HepG2 (cell line): ENCODE measurements at regions not wholly inside any gene's neighbourhood (a gene's known extent, or its start where the extent isn't known, plus 50 kb on each side); places are given as distances from the start of the nearest gene placed in this dataset.

Experiments used
- ATAC-seq: fragments of 200-7000 bp; cut with Tn5 transposase; 3 replicates; pipeline ENCODE4 v1.9.1; 2020; ENCODE audit warnings: mild to moderate bottlenecking, moderate library complexity
- BruUV-seq: library from RNA; stranded (reverse); fragments of 400-500 nt; replicated peaks from 2 replicates; lab custom pipeline; 2021; lab: Mats Ljungman, UMichigan
- CTCF ChIA-PET: fragments of 300-600 bp; formaldehyde crosslinking; extraction: SDS; loops from one replicate; lab custom pipeline; 2021; ENCODE audit warnings: low total read pairs, inconsistent platforms, low intra/inter-chr PET ratio; lab: Yijun Ruan, JAX
- POLR2A ChIA-PET: fragments of 350-600 bp; sonication (Branson Sonifier 250); formaldehyde crosslinking; loops from one replicate; lab custom pipeline; 2020; ENCODE audit warnings: antibody characterized with exemption, inconsistent platforms; lab: Yijun Ruan, JAX
- DNase-seq: peaks from one replicate; pipeline ENCODE4 v3.0.0-alpha.2; 2015; ENCODE audit warnings: low spot score
- FAIRE-seq: peaks from 3 replicates; lab custom pipeline; 2011; peaks lifted over from hg19 to GRCh38; lab: Jason Lieb, UNC
- H2AFZ ChIP-seq: one replicate; pipeline ENCODE4 v1.6.1; 2011; ENCODE audit warnings: low read length, inconsistent platforms
- H3K27ac ChIP-seq: fragments of 300-600 bp; 3 replicates; pipeline ENCODE4 v1.8.0; 2011; ENCODE audit warnings: mixed run types, mild to moderate bottlenecking, mixed read lengths, low read length, inconsistent platforms; ENCODE audit not compliant: insufficient read depth; ENCODE audit errors: extremely low read length
- H3K27me3 ChIP-seq, 2 experiments: fragments of 200-600 bp in 1 of 2; 2 replicates in 1 of 2; 3 replicates in 1 of 2; pipeline versions ENCODE4 v1.6.0 to v1.8.0; 2011; ENCODE audit warnings: low read length in 2 of 2, mild to moderate bottlenecking in 2 of 2, moderate library complexity in 2 of 2, inconsistent platforms in 1 of 2; ENCODE audit not compliant: insufficient read depth in 2 of 2, control insufficient read depth in 1 of 2
- H3K36me3 ChIP-seq, 2 experiments: fragments of 200-600 bp in 1 of 2; replicated peaks in 1 of 2; 2 replicates in 1 of 2; 3 replicates in 1 of 2; pipeline versions ENCODE4 v1.5.1 to v1.8.0; 2011; ENCODE audit warnings: low read length in 2 of 2, inconsistent platforms in 1 of 2; ENCODE audit not compliant: insufficient read depth in 2 of 2, control insufficient read depth in 1 of 2
- H3K4me1 ChIP-seq: 2 replicates; pipeline ENCODE4 v1.5.1; 2012; ENCODE audit warnings: low read length, inconsistent platforms; ENCODE audit not compliant: insufficient read depth
- H3K4me2 ChIP-seq: 2 replicates; pipeline ENCODE4 v1.6.0; 2011; ENCODE audit warnings: low read depth, low read length, inconsistent platforms
- H3K4me3 ChIP-seq, 3 experiments: fragments of 200-600 bp in 1 of 3; sonication (generic), shearing (Covaris generic) in 1 of 3; replicated peaks in 1 of 3; 2 replicates each; pipeline ENCODE4 v1.5.1; 2011 to 2016; ENCODE audit warnings: low read length in 3 of 3, inconsistent platforms in 2 of 3, low read depth in 2 of 3, mild to moderate bottlenecking in 2 of 3, control low read depth in 1 of 3, mixed read lengths in 1 of 3; ENCODE audit not compliant: insufficient read depth in 1 of 3
- H3K79me2 ChIP-seq: one replicate; pipeline ENCODE4 v1.6.1; 2011; ENCODE audit warnings: low read length, inconsistent platforms; ENCODE audit not compliant: insufficient read depth
- H3K9ac ChIP-seq: 2 replicates; pipeline ENCODE4 v1.6.0; 2011; ENCODE audit warnings: mild to moderate bottlenecking, low read depth, low read length, inconsistent platforms; ENCODE audit not compliant: insufficient read depth
- H3K9me3 ChIP-seq: 2 replicates; pipeline ENCODE4 v1.5.1; 2012; ENCODE audit warnings: mild to moderate bottlenecking, low read length
- H4K20me1 ChIP-seq: 2 replicates; pipeline ENCODE4 v1.6.0; 2011; ENCODE audit warnings: inconsistent platforms, mild to moderate bottlenecking, low read length, moderate library complexity; ENCODE audit not compliant: insufficient read depth
- ARHGAP35 ChIP-seq: sonication (generic); formaldehyde crosslinking; IDR thresholded peaks from 2 replicates; pipeline ENCODE4 v1.9.0; 2022; ENCODE audit warnings: mild to moderate bottlenecking, inconsistent platforms, moderate library complexity, missing genetic modification reagents, borderline replicate concordance
- GPN1 ChIP-seq: sonication (generic); formaldehyde crosslinking; IDR thresholded peaks from 2 replicates; pipeline ENCODE4 v1.5.1; 2020; ENCODE audit warnings: missing genetic modification reagents, borderline replicate concordance
- MEIS1 ChIP-seq: sonication (generic); formaldehyde crosslinking; IDR thresholded peaks from 2 replicates; pipeline ENCODE4 v1.9.0; 2021; ENCODE audit warnings: mild to moderate bottlenecking, missing genetic modification reagents, moderate library complexity, borderline replicate concordance
- MIER3 ChIP-seq: IDR thresholded peaks from 2 replicates; pipeline ENCODE4 v1.6.1; 2016; ENCODE audit warnings: missing compliant biosample characterization, borderline replicate concordance
- ZNF788 ChIP-seq: sonication (generic); formaldehyde crosslinking; IDR thresholded peaks from 2 replicates; pipeline ENCODE4 v1.5.0; 2020; ENCODE audit warnings: mild to moderate bottlenecking, missing genetic modification reagents, borderline replicate concordance
- WGBS: methylation state at CpG from one replicate; pipeline ENCODE4 v1.1.6; 2017; ENCODE audit warnings: low lambda C conversion rate; 5-methylcytosine and 5-hydroxymethylcytosine counted together
- in situ Hi-C: cut with HindIII; loops from 2 replicates; pipeline ENCODE4 v1.10.0; 2017; ENCODE audit warnings: low pct_unique_long_range_greater_than_20kb; ENCODE audit not compliant: extremely low pct_ligation_motif_present
- intact Hi-C: fragments of 100-400 bp; cut with micrococcal nuclease; formaldehyde crosslinking; loops from one replicate; pipeline ENCODE4 v1.10.0; 2022; ENCODE audit not compliant: unreplicated experiment
- TF ChIP-seq, protein P1 (sequence below), 2 experiments: sonication (generic) in 1 of 2; formaldehyde crosslinking in 1 of 2; IDR thresholded peaks; 2 replicates each; pipeline versions ENCODE4 v1.6.1 to v1.9.0; 2014 to 2022; ENCODE audit warnings: antibody characterized with exemption in 1 of 2, borderline replicate concordance in 1 of 2, inconsistent platforms in 1 of 2, low read depth in 1 of 2, missing genetic modification reagents in 1 of 2
- TF ChIP-seq, protein P2 (sequence below): sonication (generic); formaldehyde crosslinking; IDR thresholded peaks from 2 replicates; pipeline ENCODE4 v1.8.0; 2022; ENCODE audit warnings: mild to moderate bottlenecking, missing genetic modification reagents, moderate library complexity

DNA sequence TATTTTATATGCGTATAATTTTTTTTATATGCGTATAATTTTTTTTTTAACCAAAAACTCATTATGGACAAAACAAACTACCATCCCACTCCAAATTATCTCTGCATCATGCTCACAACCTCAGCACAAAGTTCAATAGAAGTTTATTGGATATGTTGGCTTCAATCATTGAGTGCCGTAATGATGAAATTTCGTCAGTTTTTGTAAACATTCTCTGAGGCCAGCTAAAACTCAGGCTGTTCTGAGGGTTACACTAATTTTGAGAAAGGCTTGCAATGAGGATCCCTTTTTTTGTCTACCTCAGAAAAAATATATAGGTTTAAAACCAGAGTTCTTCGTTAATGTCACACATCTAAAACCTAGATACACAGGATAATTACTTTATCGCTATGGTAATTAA is 1253.2 kb downstream of the EFNA5 start (continued):
- TF ChIP-seq, protein P1, sequence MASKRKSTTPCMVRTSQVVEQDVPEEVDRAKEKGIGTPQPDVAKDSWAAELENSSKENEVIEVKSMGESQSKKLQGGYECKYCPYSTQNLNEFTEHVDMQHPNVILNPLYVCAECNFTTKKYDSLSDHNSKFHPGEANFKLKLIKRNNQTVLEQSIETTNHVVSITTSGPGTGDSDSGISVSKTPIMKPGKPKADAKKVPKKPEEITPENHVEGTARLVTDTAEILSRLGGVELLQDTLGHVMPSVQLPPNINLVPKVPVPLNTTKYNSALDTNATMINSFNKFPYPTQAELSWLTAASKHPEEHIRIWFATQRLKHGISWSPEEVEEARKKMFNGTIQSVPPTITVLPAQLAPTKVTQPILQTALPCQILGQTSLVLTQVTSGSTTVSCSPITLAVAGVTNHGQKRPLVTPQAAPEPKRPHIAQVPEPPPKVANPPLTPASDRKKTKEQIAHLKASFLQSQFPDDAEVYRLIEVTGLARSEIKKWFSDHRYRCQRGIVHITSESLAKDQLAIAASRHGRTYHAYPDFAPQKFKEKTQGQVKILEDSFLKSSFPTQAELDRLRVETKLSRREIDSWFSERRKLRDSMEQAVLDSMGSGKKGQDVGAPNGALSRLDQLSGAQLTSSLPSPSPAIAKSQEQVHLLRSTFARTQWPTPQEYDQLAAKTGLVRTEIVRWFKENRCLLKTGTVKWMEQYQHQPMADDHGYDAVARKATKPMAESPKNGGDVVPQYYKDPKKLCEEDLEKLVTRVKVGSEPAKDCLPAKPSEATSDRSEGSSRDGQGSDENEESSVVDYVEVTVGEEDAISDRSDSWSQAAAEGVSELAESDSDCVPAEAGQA (IDR thresholded peaks at IDR 0.05; ENCODE audit: low read depth): no peak
- TF ChIP-seq, protein P1 (CRISPR knock-in tag; IDR thresholded peaks at IDR 0.05; ENCODE audit: borderline replicate concordance): no peak
- TF ChIP-seq ZNF788 (CRISPR knock-in tag): no peak
- no peak for TF ChIP-seq ARHGAP35 (CRISPR knock-in tag)
- no peak for TF ChIP-seq MIER3 (CRISPR knock-in tag)
- TF ChIP-seq GPN1 (CRISPR knock-in tag): no peak

DNA sequence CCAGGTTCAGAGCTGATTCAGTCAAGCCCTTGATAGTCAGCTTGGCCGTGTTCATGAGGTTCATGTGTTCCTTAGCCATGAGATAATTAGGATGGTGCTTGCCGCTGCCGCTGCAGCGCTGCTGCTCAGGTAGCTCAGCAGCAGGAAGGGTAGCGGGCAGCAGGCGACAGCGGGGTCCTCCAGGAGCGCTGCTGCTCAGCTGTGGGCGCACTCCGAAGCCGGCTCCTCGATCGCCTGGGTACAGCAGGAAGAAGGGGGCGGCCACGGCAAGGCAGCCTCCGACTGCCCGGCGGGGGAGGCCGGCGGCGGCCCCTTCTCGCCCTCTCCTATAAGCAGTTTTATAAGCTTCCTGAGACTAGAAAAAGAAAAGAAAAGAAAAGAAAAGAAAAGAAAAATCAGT is 1253.6 kb downstream of the EFNA5 start:
- ChIA-PET POLR2A (no interaction called here), CTCF (no interaction called here)
- ATAC-seq (peak; percentile 45; the same call in 1 of the 3 replicates), DNase-seq (no peak), FAIRE-seq (no peak)
- H3K79me2 ChIP-seq: no peaks in the 10 kb centered on the region
- no peak for TF ChIP-seq MEIS1 (CRISPR knock-in tag)
- TF ChIP-seq, protein P2, sequence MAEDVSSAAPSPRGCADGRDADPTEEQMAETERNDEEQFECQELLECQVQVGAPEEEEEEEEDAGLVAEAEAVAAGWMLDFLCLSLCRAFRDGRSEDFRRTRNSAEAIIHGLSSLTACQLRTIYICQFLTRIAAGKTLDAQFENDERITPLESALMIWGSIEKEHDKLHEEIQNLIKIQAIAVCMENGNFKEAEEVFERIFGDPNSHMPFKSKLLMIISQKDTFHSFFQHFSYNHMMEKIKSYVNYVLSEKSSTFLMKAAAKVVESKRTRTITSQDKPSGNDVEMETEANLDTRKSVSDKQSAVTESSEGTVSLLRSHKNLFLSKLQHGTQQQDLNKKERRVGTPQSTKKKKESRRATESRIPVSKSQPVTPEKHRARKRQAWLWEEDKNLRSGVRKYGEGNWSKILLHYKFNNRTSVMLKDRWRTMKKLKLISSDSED: no peak
- no peaks in the 10 kb centered on the region for H3K9me3 ChIP-seq
- WGBS: 12% methylated on average over 19 of the region's 22 CpGs
- no peaks in the 10 kb centered on the region for H3K36me3 ChIP-seq
- intact Hi-C loops: no loop called here
- H3K27me3 ChIP-seq: peaks cover 0 to 3% of the 10 kb centered on the region in 2 experiments; a peak in 2 of 5 replicates
- H3K4me1 ChIP-seq: no peaks in the 10 kb centered on the region
- no TSS peak for BruUV-seq
- H3K4me2 ChIP-seq: no peak overlapping the region
- no peaks in the 10 kb centered on the region for H4K20me1 ChIP-seq
- no peak overlapping the region for H2AFZ ChIP-seq
- in situ Hi-C loops: no loop called here
- no peak overlapping the region for H3K27ac ChIP-seq
- H3K9ac ChIP-seq: no peak overlapping the region
- no peak overlapping the region for H3K4me3 ChIP-seq
